ENCODE measurements at regions not wholly inside any gene's neighbourhood (a gene's known extent, or its start where the extent isn't known, plus 50 kb on each side); places are given as distances from the start of the nearest gene placed in this dataset.

- Histone ChIP-seq H3K4me3 (no peak overlapping the region), H3K27me3 (ENCODE audit: low read depth) (peaks cover 24% of the 10 kb centered on the region), H3K9me3 (replicated peaks) (no peaks in the 10 kb centered on the region), H3K27ac (replicated peaks) (no peak overlapping the region), H3K4me1 (no peaks in the 10 kb centered on the region), H3K36me3 (no peaks in the 10 kb centered on the region)
- DNase-seq, result no peak
- intact Hi-C loops (cut with micrococcal nuclease), result no loop called here
- no peak for TF ChIP-seq CTCF (IDR thresholded peaks at IDR 0.05; ENCODE audit: borderline replicate concordance)
Measured at GRCh38 chr9:38132956-38133355, 63.9 kb upstream of the SHB start.

GRCh38 chr9:38131729-38132128 is 62.7 kb upstream of the SHB start:
- no peaks in the 10 kb centered on the region for H3K9me3 ChIP-seq (replicated peaks)
- no peaks in the 10 kb centered on the region for H3K4me1 ChIP-seq
- intact Hi-C loops (cut with micrococcal nuclease), result no loop called here
- H3K27ac ChIP-seq (replicated peaks), result no peak overlapping the region
- no peak overlapping the region for H3K4me3 ChIP-seq
- H3K36me3 ChIP-seq, result no peaks in the 10 kb centered on the region
- peaks cover 27% of the 10 kb centered on the region for H3K27me3 ChIP-seq (ENCODE audit: low read depth)
- TF ChIP-seq CTCF (IDR thresholded peaks at IDR 0.05; ENCODE audit: borderline replicate concordance), result no peak
- DNase-seq, result no peak

GRCh38 chr9:38130724-38131123 is 61.7 kb upstream of the SHB start:
- no peaks in the 10 kb centered on the region for H3K4me1 ChIP-seq
- H3K36me3 ChIP-seq, result no peaks in the 10 kb centered on the region
- intact Hi-C loops (cut with micrococcal nuclease), result no loop called here
- H3K27ac ChIP-seq (replicated peaks), result no peak overlapping the region
- no peak for TF ChIP-seq CTCF (IDR thresholded peaks at IDR 0.05; ENCODE audit: borderline replicate concordance)
- no peak overlapping the region for H3K4me3 ChIP-seq
- no peak for DNase-seq
- H3K27me3 ChIP-seq (ENCODE audit: low read depth), result peaks cover 29% of the 10 kb centered on the region
- no peaks in the 10 kb centered on the region for H3K9me3 ChIP-seq (replicated peaks)

- DNase-seq, result no peak
- no peaks in the 10 kb centered on the region for H3K36me3 ChIP-seq
- peaks cover 32% of the 10 kb centered on the region for H3K27me3 ChIP-seq (ENCODE audit: low read depth)
- TF ChIP-seq CTCF (IDR thresholded peaks at IDR 0.05; ENCODE audit: borderline replicate concordance), result no peak
- no peak overlapping the region for H3K4me3 ChIP-seq
- no peaks in the 10 kb centered on the region for H3K4me1 ChIP-seq
- intact Hi-C loops (cut with micrococcal nuclease), result no loop called here
- H3K27ac ChIP-seq (replicated peaks), result no peak overlapping the region
- no peaks in the 10 kb centered on the region for H3K9me3 ChIP-seq (replicated peaks)
Measured at GRCh38 chr9:38129366-38129765, 60.3 kb upstream of the SHB start.

GRCh38 chr9:38128752-38129270 is 59.8 kb upstream of the SHB start:
- DNase-seq, result no peak
- Histone ChIP-seq H3K36me3 (no peaks in the 10 kb centered on the region), H3K4me1 (no peaks in the 10 kb centered on the region), H3K4me3 (no peak overlapping the region), H3K27ac (replicated peaks) (no peak overlapping the region), H3K9me3 (replicated peaks) (no peaks in the 10 kb centered on the region), H3K27me3 (ENCODE audit: low read depth) (peaks cover 33% of the 10 kb centered on the region)
- no peak for TF ChIP-seq CTCF (IDR thresholded peaks at IDR 0.05; ENCODE audit: borderline replicate concordance)
- intact Hi-C loops (cut with micrococcal nuclease), result no loop called here

All from left ventricle myocardium inferior (tissue), 1 donor.